Transverse colon (tissue), 4 donors: ENCODE measurements at regions not wholly inside any gene's neighbourhood (a gene's known extent, or its start where the extent isn't known, plus 50 kb on each side); places are given as distances from the start of the nearest gene placed in this dataset.

ENCODE experiments used
- EP300 ChIP-seq: sonication (generic); formaldehyde crosslinking; IDR thresholded peaks from one replicate; pipeline ENCODE4 v1.6.1; 2017; ENCODE audit warnings: antibody characterized with exemption, low read depth
- POLR2A ChIP-seq: fragments of 450-650 bp; IDR thresholded peaks from one replicate; pipeline ENCODE4 v1.6.1; 2016; ENCODE audit warnings: antibody characterized with exemption, mild to moderate bottlenecking, moderate library complexity
- POLR2AphosphoS5 ChIP-seq, 3 donors: sonication (generic); formaldehyde crosslinking; IDR thresholded peaks; one replicate each; pipeline ENCODE4 v1.6.1; 2016; ENCODE audit warnings: antibody characterized with exemption in 3 of 3
- TF ChIP-seq, protein P1 (sequence below), 5 experiments: fragments of 200-600 bp in 3 of 5; fragments of 450-650 bp in 2 of 5; sonication (generic) in 3 of 5; IDR thresholded peaks; 1 replicate in 2 of 5; 2 replicates in 3 of 5; pipeline ENCODE4 v1.5.1; 2016 to 2017; ENCODE audit warnings: antibody characterized with exemption in 5 of 5, inconsistent platforms in 3 of 5, mild to moderate bottlenecking in 2 of 5, moderate library complexity in 1 of 5

DNA sequence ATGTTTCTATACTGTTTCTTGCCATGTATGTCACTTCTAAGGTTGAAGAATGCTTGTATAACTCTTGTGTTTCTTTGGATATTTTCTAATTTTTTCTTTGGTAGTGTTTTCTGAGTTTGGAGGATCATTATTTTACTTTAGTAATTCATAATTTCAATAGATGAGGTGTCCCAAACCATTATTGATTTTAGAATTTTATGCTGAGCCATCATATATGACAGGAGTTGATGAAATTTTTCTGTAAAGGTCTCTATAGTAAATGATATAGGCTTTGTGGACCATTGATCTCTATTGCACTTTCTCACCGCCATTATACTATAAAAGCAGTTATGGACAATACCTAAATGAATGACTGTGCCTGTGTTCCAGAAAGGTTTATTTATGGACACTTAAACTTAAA lies 183.3 kb upstream of the PPP1R3A start:
- TF ChIP-seq, protein P1, sequence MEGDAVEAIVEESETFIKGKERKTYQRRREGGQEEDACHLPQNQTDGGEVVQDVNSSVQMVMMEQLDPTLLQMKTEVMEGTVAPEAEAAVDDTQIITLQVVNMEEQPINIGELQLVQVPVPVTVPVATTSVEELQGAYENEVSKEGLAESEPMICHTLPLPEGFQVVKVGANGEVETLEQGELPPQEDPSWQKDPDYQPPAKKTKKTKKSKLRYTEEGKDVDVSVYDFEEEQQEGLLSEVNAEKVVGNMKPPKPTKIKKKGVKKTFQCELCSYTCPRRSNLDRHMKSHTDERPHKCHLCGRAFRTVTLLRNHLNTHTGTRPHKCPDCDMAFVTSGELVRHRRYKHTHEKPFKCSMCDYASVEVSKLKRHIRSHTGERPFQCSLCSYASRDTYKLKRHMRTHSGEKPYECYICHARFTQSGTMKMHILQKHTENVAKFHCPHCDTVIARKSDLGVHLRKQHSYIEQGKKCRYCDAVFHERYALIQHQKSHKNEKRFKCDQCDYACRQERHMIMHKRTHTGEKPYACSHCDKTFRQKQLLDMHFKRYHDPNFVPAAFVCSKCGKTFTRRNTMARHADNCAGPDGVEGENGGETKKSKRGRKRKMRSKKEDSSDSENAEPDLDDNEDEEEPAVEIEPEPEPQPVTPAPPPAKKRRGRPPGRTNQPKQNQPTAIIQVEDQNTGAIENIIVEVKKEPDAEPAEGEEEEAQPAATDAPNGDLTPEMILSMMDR (IDR thresholded peaks at IDR 0.05): no peak
- TF ChIP-seq POLR2A (no peak), EP300 (no peak), POLR2AphosphoS5 (IDR thresholded peaks at IDR 0.05) (no peak)
